ENCODE measurements at regions not wholly inside any gene's neighbourhood (a gene's known extent, or its start where the extent isn't known, plus 50 kb on each side); places are given as distances from the start of the nearest gene placed in this dataset.
"Not testable (repeated sequence)": the region's sequence is repeated elsewhere in the genome, so short reads cannot be mapped to it uniquely, and the experiment has no call there.

DNA sequence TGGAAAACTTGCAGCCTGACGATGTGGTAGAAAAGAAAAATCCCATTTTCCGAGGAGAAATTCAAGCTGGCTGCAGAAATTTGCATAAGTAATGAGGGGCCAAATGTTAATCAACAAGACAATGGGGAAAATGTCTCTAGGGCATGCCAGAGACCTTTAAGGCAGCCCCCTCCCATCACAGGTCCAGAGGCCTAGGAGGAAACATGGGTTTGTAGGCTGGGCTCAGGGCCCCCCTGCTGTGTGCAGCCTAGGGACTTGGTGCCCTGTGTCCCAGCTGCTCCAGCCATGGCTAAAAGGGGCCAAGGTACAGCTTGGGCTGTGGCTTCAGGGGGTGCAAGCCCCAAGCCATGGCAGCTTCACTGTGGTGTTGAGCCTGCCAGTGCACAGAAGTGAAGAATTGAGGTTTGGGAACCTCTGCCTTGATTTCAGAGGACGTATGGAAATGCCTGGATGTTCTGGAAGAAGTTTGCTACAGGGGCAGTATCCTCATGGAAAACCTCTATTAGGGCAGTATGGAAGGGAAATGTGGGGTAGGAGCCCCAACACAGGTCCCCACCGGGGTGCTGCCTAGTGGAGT lies 75.9 kb upstream of the CADPS start:
- DNase-seq (no peak), ATAC-seq (no peak)
- no peaks in the 10 kb centered on the region for H3K4me1 Mint-ChIP-seq
- ChIA-PET CTCF (no interaction called here), POLR2A (no interaction called here)
- no peaks in the 10 kb centered on the region for H3K36me3 Mint-ChIP-seq (ENCODE audit: low read depth)
- no peak overlapping the region for H3K27ac Mint-ChIP-seq
- peaks cover 2% of the 10 kb centered on the region for H3K9me3 Mint-ChIP-seq (ENCODE audit: low read depth)
- no peak overlapping the region for H3K4me3 Mint-ChIP-seq
- no peaks in the 10 kb centered on the region for H3K27me3 Mint-ChIP-seq
- intact Hi-C loops (cut with DNase I, micrococcal nuclease) = no loop called here

DNA sequence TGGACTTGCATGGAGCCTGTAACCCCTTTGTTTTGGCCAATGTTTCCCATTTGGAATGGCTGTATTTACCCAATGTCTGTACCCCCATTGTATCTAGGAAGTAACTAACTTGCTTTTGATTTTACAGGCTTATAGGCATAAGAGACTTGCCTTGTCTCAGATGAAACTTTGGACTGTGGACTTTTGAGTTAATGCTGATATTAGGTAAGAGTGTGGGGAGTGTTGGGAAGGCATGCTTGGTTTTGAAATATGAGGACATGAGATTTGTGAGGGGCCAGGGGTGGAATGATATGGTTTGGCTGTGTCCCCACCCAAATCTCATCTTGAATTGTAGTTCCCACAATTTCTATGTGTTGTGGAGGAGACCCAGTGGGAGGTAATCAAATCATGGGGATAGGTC lies 76.7 kb upstream of the CADPS start:
- H3K27ac Mint-ChIP-seq; CTCF ChIA-PET; H3K9me3 Mint-ChIP-seq (ENCODE audit: low read depth); intact Hi-C loops (cut with DNase I, micrococcal nuclease); H3K4me3 Mint-ChIP-seq; H3K36me3 Mint-ChIP-seq (ENCODE audit: low read depth); H3K4me1 Mint-ChIP-seq; ATAC-seq; H3K27me3 Mint-ChIP-seq; POLR2A ChIA-PET; DNase-seq: not testable (repeated sequence)

DNA sequence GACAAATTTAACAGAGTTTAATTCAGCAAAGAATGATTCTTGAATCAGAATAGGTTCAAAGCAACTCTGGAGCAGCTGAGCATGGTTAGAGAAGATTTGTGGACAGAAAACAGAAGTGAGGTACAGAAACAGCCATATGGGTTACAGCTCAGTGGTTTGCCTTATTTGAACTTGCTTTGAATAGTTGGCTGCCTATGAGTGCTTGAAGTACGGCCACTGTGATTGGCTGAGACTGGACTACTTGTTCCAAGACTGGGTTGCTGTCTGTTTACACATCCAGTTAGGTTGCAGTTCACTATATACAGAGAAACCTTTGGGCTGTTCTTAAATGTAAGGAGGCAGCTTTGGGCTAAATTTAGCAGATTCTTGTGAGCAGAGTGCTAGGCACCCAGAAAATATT lies 79.4 kb upstream of the CADPS start:
- POLR2A ChIA-PET = no interaction called here
- Mint-ChIP-seq H3K9me3 (ENCODE audit: low read depth) (peaks cover 4% of the 10 kb centered on the region), H3K4me1 (no peaks in the 10 kb centered on the region), H3K36me3 (ENCODE audit: low read depth) (no peaks in the 10 kb centered on the region), H3K27me3 (no peaks in the 10 kb centered on the region), H3K27ac (no peak overlapping the region), H3K4me3 (no peak overlapping the region)
- no peak for ATAC-seq
- intact Hi-C loops (cut with DNase I, micrococcal nuclease) = no loop called here
- CTCF ChIA-PET = no interaction called here
- no peak for DNase-seq

DNA sequence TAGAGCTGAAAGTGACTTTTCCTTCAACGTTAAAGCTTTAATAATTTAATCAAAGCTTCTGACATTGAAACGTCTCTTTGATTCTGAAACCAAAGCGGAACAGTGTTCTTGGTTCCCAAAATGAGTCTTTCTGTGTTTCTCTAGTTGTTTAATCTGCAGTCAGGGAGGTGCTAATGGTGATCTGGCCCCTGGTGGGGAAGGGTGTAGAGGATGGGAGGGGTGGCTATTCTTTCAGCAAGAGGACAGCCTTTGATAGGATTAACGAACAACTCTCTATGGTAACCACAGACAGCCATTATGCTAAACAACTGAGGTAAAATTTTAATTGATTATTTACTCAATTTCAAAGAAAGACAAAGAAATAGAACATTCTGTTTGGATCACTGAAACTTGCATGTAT lies 79.9 kb upstream of the CADPS start:
- peaks cover 4% of the 10 kb centered on the region for H3K9me3 Mint-ChIP-seq (ENCODE audit: low read depth)
- no peak for DNase-seq
- no peaks in the 10 kb centered on the region for H3K27me3 Mint-ChIP-seq
- no peaks in the 10 kb centered on the region for H3K4me1 Mint-ChIP-seq
- no peak for ATAC-seq
- POLR2A ChIA-PET = no interaction called here
- no peak overlapping the region for H3K27ac Mint-ChIP-seq
- CTCF ChIA-PET = no interaction called here
- H3K36me3 Mint-ChIP-seq (ENCODE audit: low read depth) = no peaks in the 10 kb centered on the region
- intact Hi-C loops (cut with DNase I, micrococcal nuclease) = no loop called here
- H3K4me3 Mint-ChIP-seq = no peak overlapping the region

DNA sequence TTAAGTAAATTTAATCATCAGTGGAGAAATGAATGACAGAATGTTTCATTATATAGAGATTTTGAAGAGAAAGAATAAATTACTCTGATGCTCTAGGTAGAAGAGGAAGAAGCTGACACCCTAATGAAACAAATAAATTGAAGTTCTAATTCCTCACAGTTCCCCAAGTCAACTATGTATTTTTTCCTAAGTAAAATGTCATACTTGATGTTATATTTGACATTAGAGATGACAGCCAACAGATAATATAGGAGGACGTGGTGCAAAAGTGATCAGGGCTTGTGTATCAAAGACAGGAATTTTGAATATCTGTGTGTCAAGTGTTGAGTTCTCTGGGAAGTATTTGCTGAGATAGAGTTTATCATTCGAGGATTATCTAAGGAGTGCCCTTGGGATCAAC lies 81.2 kb upstream of the CADPS start:
- Mint-ChIP-seq H3K36me3 (ENCODE audit: low read depth) (no peaks in the 10 kb centered on the region), H3K9me3 (ENCODE audit: low read depth) (peaks cover 4% of the 10 kb centered on the region), H3K27me3 (no peaks in the 10 kb centered on the region), H3K4me1 (no peaks in the 10 kb centered on the region), H3K27ac (no peak overlapping the region), H3K4me3 (no peak overlapping the region)
- ATAC-seq (no peak), DNase-seq (no peak)
- POLR2A ChIA-PET = no interaction called here
- intact Hi-C loops (cut with DNase I, micrococcal nuclease) = no loop called here
- CTCF ChIA-PET = no interaction called here

DNA sequence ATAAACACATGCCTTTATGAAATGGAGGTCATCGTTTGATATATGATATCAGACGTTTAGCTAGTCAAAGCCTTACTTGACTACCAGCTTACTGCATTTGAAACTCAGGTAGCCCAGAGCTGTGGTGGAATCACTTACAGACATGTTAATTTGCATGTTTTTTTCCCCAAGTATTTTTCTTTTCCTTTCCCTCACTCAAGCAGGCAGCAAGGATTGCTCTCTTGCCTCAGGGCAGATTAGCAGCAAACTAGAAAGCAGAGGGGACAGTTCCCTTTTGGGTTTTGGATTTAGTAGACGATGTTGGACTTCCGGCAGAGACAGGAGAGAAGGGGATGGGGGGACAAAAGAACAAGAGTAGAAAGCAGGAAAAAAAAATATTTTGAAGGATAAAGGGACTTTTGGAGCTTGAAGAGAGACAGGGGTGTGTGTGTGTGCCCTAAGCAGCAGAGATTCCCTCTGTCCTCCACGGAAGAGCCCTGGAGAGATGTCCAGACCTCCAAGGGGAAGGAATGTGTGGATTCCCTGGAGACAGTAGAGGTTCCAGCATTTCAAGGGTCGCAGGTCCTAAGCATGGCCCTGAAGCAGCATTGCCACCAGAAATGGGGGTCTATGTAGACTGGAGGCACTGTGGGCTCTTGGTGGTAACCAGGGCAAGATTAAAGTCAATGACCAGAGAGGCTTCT lies 86.8 kb upstream of the CADPS start:
- ATAC-seq = no peak
- intact Hi-C loops (cut with DNase I, micrococcal nuclease) = no loop called here
- ChIA-PET CTCF (interaction anchor here (0.6 kb wide), 1 partner anchor 387 kb away, joined by 3 read pairs; no protein-coding TSS in a partner anchor), POLR2A (no interaction called here)
- DNase-seq = no peak
- no peaks in the 10 kb centered on the region for H3K27me3 Mint-ChIP-seq
- H3K27ac Mint-ChIP-seq = no peak overlapping the region
- H3K4me1 Mint-ChIP-seq = no peaks in the 10 kb centered on the region
- peaks cover 2% of the 10 kb centered on the region for H3K9me3 Mint-ChIP-seq (ENCODE audit: low read depth)
- H3K36me3 Mint-ChIP-seq (ENCODE audit: low read depth) = no peaks in the 10 kb centered on the region
- H3K4me3 Mint-ChIP-seq = no peak overlapping the region

DNA sequence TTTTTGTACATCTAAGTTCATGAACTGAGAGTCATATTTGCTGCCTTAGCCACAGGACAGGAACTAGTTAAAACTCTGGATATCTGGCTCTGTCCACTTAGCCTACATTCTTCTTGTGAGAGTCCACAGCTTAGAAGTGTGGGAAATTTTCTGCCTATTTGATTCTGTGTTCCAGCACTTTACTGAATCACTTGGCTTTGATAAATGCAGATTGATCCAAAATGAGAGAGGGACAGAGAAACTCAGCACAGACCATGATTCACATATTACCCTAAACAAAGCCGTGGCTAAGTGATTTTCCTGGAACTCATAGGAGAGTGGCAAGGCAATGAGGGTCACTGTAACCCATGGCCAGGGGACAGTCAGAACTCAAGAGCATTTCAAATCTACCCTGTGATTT lies 87.5 kb upstream of the CADPS start:
- DNase-seq = no peak
- no peaks in the 10 kb centered on the region for H3K36me3 Mint-ChIP-seq (ENCODE audit: low read depth)
- POLR2A ChIA-PET = no interaction called here
- no peak for ATAC-seq
- H3K9me3 Mint-ChIP-seq (ENCODE audit: low read depth) = peaks cover 2% of the 10 kb centered on the region
- H3K4me1 Mint-ChIP-seq = no peaks in the 10 kb centered on the region
- H3K4me3 Mint-ChIP-seq = no peak overlapping the region
- H3K27me3 Mint-ChIP-seq = no peaks in the 10 kb centered on the region
- H3K27ac Mint-ChIP-seq = no peak overlapping the region
- intact Hi-C loops (cut with DNase I, micrococcal nuclease) = no loop called here
- CTCF ChIA-PET = no interaction called here

DNA sequence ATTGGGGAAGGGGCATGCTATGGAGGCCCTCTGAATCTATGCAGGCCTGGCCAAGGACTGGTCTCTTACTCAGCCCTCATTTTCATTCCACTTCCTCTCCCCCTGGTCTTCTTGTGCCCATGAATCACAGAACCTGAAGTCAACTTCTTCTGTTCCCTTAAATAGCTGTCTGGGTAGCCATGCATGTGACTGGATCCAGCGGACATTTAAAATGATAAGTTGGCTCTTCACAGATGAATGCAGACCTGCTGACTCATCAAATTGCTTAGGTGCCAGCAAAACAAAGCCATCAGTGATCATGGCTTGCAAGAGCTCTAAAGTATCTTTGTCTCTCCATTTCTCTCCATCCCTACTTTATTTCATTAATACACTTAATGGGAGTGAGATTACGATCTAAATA lies 90.1 kb upstream of the CADPS start:
- ChIA-PET POLR2A (no interaction called here), CTCF (no interaction called here)
- no peaks in the 10 kb centered on the region for H3K9me3 Mint-ChIP-seq (ENCODE audit: low read depth)
- no peaks in the 10 kb centered on the region for H3K36me3 Mint-ChIP-seq (ENCODE audit: low read depth)
- H3K4me3 Mint-ChIP-seq = no peak overlapping the region
- ATAC-seq = no peak
- intact Hi-C loops (cut with DNase I, micrococcal nuclease) = no loop called here
- H3K27ac Mint-ChIP-seq = no peak overlapping the region
- no peak for DNase-seq
- H3K4me1 Mint-ChIP-seq = no peaks in the 10 kb centered on the region
- H3K27me3 Mint-ChIP-seq = no peaks in the 10 kb centered on the region

DNA sequence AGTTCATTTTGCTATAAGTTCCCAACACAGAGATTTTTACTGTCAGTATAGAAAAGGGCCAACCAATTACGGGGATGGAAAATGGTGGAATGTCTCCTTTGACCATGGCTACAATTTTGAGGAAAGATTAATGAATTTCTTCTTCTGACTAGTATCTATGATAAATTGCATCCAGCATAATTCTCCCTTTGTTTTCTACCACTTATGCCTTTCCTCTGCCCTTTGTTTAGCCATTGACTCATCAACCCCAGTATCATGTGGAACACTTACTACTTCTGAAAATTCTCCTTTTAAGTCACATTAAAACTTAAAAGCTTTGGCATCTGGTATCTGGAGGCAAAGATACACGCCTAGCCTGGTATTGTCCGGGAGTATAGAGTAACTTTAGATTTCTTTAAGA lies 92.9 kb upstream of the CADPS start:
- ChIA-PET POLR2A (no interaction called here), CTCF (no interaction called here)
- no peak for ATAC-seq
- Mint-ChIP-seq H3K4me3 (no peak overlapping the region), H3K27me3 (no peaks in the 10 kb centered on the region), H3K4me1 (no peaks in the 10 kb centered on the region), H3K27ac (no peak overlapping the region), H3K36me3 (ENCODE audit: low read depth) (no peaks in the 10 kb centered on the region), H3K9me3 (ENCODE audit: low read depth) (no peaks in the 10 kb centered on the region)
- intact Hi-C loops (cut with DNase I, micrococcal nuclease) = no loop called here
- DNase-seq = no peak

DNA sequence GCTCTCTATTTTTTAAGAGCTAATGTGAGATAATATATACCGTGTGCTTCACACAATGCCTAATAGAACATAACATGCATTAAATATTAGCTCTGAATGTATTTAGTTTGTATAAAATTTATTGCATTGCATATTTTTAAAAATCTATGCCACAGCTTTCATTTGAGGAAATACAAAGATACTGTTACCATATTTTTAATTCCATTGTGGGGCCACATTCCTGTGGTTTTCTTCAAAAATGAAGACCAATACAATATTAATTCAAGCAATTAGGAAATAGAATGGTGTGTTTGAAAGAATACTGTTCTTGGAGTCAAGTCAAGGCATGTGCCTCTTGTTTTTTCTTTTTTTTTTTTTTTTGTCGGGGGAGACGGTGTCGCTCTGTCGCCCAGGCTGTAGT lies 95.4 kb upstream of the CADPS start:
- intact Hi-C loops (cut with DNase I, micrococcal nuclease) = no loop called here
- DNase-seq (no peak), ATAC-seq (no peak)
- Mint-ChIP-seq H3K4me3 (no peak overlapping the region), H3K9me3 (ENCODE audit: low read depth) (no peaks in the 10 kb centered on the region), H3K36me3 (ENCODE audit: low read depth) (no peaks in the 10 kb centered on the region), H3K27me3 (no peaks in the 10 kb centered on the region), H3K27ac (no peak overlapping the region), H3K4me1 (no peaks in the 10 kb centered on the region)
- ChIA-PET CTCF (no interaction called here), POLR2A (no interaction called here)

DNA sequence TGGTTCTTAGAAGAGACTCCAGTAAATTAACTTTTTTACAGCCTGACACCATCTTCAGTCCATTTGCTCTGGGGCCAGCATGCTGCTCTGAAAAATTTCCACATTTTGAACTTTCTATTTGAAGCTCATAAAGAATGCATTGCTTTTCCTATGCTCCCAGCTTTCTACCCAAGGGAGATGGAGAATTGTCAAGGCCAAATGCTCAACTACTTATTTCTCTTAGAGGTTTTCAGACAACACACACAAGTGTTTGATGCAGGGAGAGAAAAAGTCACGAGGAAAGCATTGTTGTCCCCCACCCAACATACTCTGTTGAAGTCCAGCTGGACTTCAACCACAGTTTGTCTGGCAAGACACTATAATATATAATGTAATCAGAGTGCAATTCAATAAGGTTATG lies 100.3 kb upstream of the CADPS start:
- POLR2A ChIA-PET = no interaction called here
- no peak overlapping the region for H3K27ac Mint-ChIP-seq
- no peak overlapping the region for H3K4me3 Mint-ChIP-seq
- no peaks in the 10 kb centered on the region for H3K27me3 Mint-ChIP-seq
- H3K36me3 Mint-ChIP-seq (ENCODE audit: low read depth) = no peaks in the 10 kb centered on the region
- CTCF ChIA-PET = no interaction called here
- no peaks in the 10 kb centered on the region for H3K4me1 Mint-ChIP-seq
- DNase-seq = no peak
- intact Hi-C loops (cut with DNase I, micrococcal nuclease) = no loop called here
- H3K9me3 Mint-ChIP-seq (ENCODE audit: low read depth) = no peaks in the 10 kb centered on the region
- no peak for ATAC-seq

DNA sequence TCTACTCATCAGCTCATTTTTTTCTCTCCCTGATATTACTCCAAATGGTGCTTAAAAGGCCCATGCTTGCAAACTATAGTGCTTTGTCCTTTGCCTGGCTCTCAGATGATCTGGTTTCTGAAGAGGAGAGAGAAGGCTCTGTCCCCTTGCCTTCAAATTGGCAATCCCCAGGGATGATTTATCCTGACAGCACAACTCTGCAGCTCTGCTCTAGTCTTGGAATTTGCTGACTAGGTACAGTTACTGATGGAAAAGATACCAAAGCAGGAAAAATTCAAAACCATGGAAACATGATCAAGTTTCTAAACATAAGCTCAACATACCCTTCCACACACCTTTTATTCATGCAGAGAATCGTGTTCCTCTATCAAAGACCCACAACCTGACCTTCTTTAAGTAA lies 106.7 kb upstream of the CADPS start:
- Mint-ChIP-seq H3K4me1 (no peaks in the 10 kb centered on the region), H3K4me3 (no peak overlapping the region), H3K27me3 (no peaks in the 10 kb centered on the region), H3K9me3 (ENCODE audit: low read depth) (no peaks in the 10 kb centered on the region), H3K27ac (no peak overlapping the region), H3K36me3 (ENCODE audit: low read depth) (no peaks in the 10 kb centered on the region)
- ChIA-PET CTCF (no interaction called here), POLR2A (no interaction called here)
- DNase-seq (no peak), ATAC-seq (no peak)
- intact Hi-C loops (cut with DNase I, micrococcal nuclease) = no loop called here
